Gastrocnemius medialis (tissue), 4 donors: ENCODE measurements at regions not wholly inside any gene's neighbourhood (a gene's known extent, or its start where the extent isn't known, plus 50 kb on each side); places are given as distances from the start of the nearest gene placed in this dataset.

Source experiments
- CTCF ChIP-seq, 5 experiments: fragments of 450-650 bp in 3 of 5; fragments of 200-600 bp in 2 of 5; sonication (generic) in 2 of 5; IDR thresholded peaks in 4 of 5; conservative IDR thresholded peaks in 1 of 5; 1 replicate in 4 of 5; 2 replicates in 1 of 5; pipeline ENCODE4 v1.5.1; 2016 to 2019; ENCODE audit warnings: antibody characterized with exemption in 5 of 5, mild to moderate bottlenecking in 3 of 5, moderate library complexity in 3 of 5
- POLR2A ChIP-seq, 2 donors: fragments of 450-650 bp; IDR thresholded peaks; one replicate each; pipeline ENCODE4 v1.6.1; 2017; ENCODE audit warnings: antibody characterized with exemption in 2 of 2, mild to moderate bottlenecking in 2 of 2, moderate library complexity in 2 of 2

- TF ChIP-seq CTCF (IDR thresholded peaks at IDR 0.05 in 4 of 5, conservative IDR thresholded peaks at IDR 0.05 in 1 of 5) (no peak), POLR2A (IDR thresholded peaks at IDR 0.05) (no peak)
These were observed 170.1 kb upstream of the INHBA start for GRCh38 chr7:41872966-41873365.
